WTC11 (cell line): ENCODE measurements at regions not wholly inside any gene's neighbourhood (a gene's known extent, or its start where the extent isn't known, plus 50 kb on each side); places are given as distances from the start of the nearest gene placed in this dataset.
A peak's percentile ranks its signal among the peaks of the same experiment; 100 is the strongest.

Experiments
- ATAC-seq: fragments of 200-7000 bp; cut with Tn5 transposase; 2 replicates; pipeline ENCODE4 v1.10.0; 2021; ENCODE audit warnings: mild to moderate bottlenecking, moderate library complexity
- CTCF ChIA-PET: fragments of 300-600 bp; sonication (Branson Sonifier 250); formaldehyde crosslinking; loops from one replicate; lab custom pipeline; 2021; ENCODE audit warnings: antibody characterized with exemption; lab: Charles Lee
- POLR2A ChIA-PET: fragments of 350-600 bp; sonication (Branson Sonifier 250); formaldehyde crosslinking; loops from one replicate; lab custom pipeline; 2021; ENCODE audit warnings: antibody characterized with exemption; lab: Charles Lee
- DNase-seq: peaks from one replicate; pipeline ENCODE4 v3.0.0; 2021; ENCODE audit warnings: low spot score
- H3K27ac Mint-ChIP-seq: 2 replicates; pipeline ENCODE4 v1.8.0; 2021; ENCODE audit warnings: mixed read lengths
- H3K27me3 Mint-ChIP-seq: 2 replicates; pipeline ENCODE4 v1.8.0; 2021; ENCODE audit warnings: low read depth, mild to moderate bottlenecking, moderate library complexity, mixed read lengths
- H3K36me3 Mint-ChIP-seq: 2 replicates; pipeline ENCODE4 v1.8.0; 2021; ENCODE audit warnings: mixed read lengths
- H3K4me1 Mint-ChIP-seq: 2 replicates; pipeline ENCODE4 v1.8.0; 2022; ENCODE audit warnings: mixed read lengths
- H3K4me3 Mint-ChIP-seq: 2 replicates; pipeline ENCODE4 v1.8.0; 2021; ENCODE audit warnings: mild to moderate bottlenecking, moderate library complexity, mixed read lengths
- H3K9me3 Mint-ChIP-seq: 2 replicates; pipeline ENCODE4 v1.8.0; 2021; ENCODE audit warnings: mixed read lengths
- ATF1 ChIP-seq: sonication (generic); formaldehyde crosslinking; IDR thresholded peaks from 2 replicates; pipeline ENCODE4 v1.8.1; 2023; ENCODE audit warnings: mild to moderate bottlenecking, moderate library complexity, missing genetic modification reagents
- CBFB ChIP-seq: sonication (generic); formaldehyde crosslinking; IDR thresholded peaks from 2 replicates; pipeline ENCODE4 v1.8.1; 2022; ENCODE audit warnings: mild to moderate bottlenecking, low read depth, missing genetic modification reagents
- CREM ChIP-seq: sonication (generic); formaldehyde crosslinking; IDR thresholded peaks from 2 replicates; pipeline ENCODE4 v1.8.1; 2022; ENCODE audit warnings: mild to moderate bottlenecking, missing genetic modification reagents, moderate library complexity
- ESRRA ChIP-seq: sonication (generic); formaldehyde crosslinking; IDR thresholded peaks from 2 replicates; pipeline ENCODE4 v1.8.1; 2022; ENCODE audit warnings: mild to moderate bottlenecking, missing genetic modification reagents, borderline replicate concordance
- JUN ChIP-seq: sonication (generic); formaldehyde crosslinking; IDR thresholded peaks from 2 replicates; pipeline ENCODE4 v1.8.0; 2023; ENCODE audit warnings: mild to moderate bottlenecking, missing genetic modification reagents
- MXD4 ChIP-seq: fragments of 250-450 bp; sonication (Bioruptor Pico); IDR thresholded peaks from 2 replicates; pipeline ENCODE4 v1.8.0; 2021; ENCODE audit warnings: mild to moderate bottlenecking, moderate library complexity, borderline replicate concordance
- NFE2L1 ChIP-seq: sonication (generic); formaldehyde crosslinking; IDR thresholded peaks from 2 replicates; pipeline ENCODE4 v1.8.1; 2023; ENCODE audit warnings: missing genetic modification reagents
- NR2C2 ChIP-seq: sonication (generic); formaldehyde crosslinking; IDR thresholded peaks from 2 replicates; pipeline ENCODE4 v1.8.0; 2022; ENCODE audit warnings: mild to moderate bottlenecking, missing genetic modification reagents
- TCF7 ChIP-seq: sonication (generic); formaldehyde crosslinking; IDR thresholded peaks from 2 replicates; pipeline ENCODE4 v1.8.0; 2022; ENCODE audit warnings: mild to moderate bottlenecking, low read depth, missing genetic modification reagents, moderate library complexity
- TEAD4 ChIP-seq: sonication (generic); formaldehyde crosslinking; IDR thresholded peaks from 2 replicates; pipeline ENCODE4 v1.8.0; 2022; ENCODE audit warnings: mild to moderate bottlenecking, missing genetic modification reagents
- ZNF219 ChIP-seq: sonication (generic); formaldehyde crosslinking; IDR thresholded peaks from 2 replicates; pipeline ENCODE4 v1.8.0; 2023; ENCODE audit warnings: missing genetic modification reagents, mild to moderate bottlenecking, borderline replicate concordance
- ZNF416 ChIP-seq: fragments of 250-450 bp; sonication (Bioruptor Pico); IDR thresholded peaks from 2 replicates; pipeline ENCODE4 v1.9.0; 2021; ENCODE audit warnings: mild to moderate bottlenecking, inconsistent platforms
- TF ChIP-seq, protein P1 (sequence below): sonication (generic); formaldehyde crosslinking; IDR thresholded peaks from 2 replicates; pipeline ENCODE4 v1.8.0; 2022; ENCODE audit warnings: mild to moderate bottlenecking, missing genetic modification reagents
- TF ChIP-seq, protein P2 (sequence below): sonication (generic); formaldehyde crosslinking; IDR thresholded peaks from 2 replicates; pipeline ENCODE4 v1.8.1; 2023; ENCODE audit warnings: mild to moderate bottlenecking, missing genetic modification reagents
- TF ChIP-seq, protein P3 (sequence below): fragments of 250-450 bp; sonication (Bioruptor Pico); IDR thresholded peaks from 2 replicates; pipeline ENCODE4 v1.9.0; 2021; ENCODE audit warnings: mild to moderate bottlenecking
- TF ChIP-seq, protein P4 (sequence below): sonication (generic); formaldehyde crosslinking; IDR thresholded peaks from 2 replicates; pipeline ENCODE4 v1.8.1; 2023; ENCODE audit warnings: mild to moderate bottlenecking, missing genetic modification reagents, borderline replicate concordance

DNA sequence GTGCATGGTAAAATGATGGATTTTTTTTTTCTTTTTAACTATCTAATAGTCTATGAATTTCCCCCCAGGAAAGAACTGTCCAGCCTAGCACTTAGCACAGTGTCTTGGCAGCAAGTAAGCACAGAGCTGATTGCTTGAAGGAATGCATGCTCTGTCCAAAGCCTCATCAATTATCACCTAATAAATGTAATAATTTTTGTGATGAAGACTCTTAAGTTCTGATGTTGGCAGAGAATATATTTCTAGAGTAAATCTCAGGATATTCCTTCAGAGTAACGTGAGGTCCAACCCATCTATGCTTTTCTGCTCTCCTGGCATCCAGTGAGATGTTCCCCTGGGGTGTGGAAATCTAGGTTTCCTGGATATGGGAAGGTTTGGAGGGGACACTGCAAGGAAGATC is 152.4 kb downstream of the TMX1 start:
- Mint-ChIP-seq H3K4me1 (peaks cover 14% of the 10 kb centered on the region), H3K36me3 (no peaks in the 10 kb centered on the region), H3K9me3 (no peaks in the 10 kb centered on the region), H3K27ac (no peak overlapping the region), H3K4me3 (no peak overlapping the region), H3K27me3 (no peaks in the 10 kb centered on the region)
- DNase-seq (no peak), ATAC-seq (no peak)
- ChIA-PET CTCF (interaction anchor here (1.3 kb wide), 1 partner anchor 109 kb away, joined by 4 read pairs; no protein-coding TSS in a partner anchor), POLR2A (no interaction called here)
- TF ChIP-seq NR2C2 = no peak
- no peak for TF ChIP-seq ATF1
- no peak for TF ChIP-seq CBFB (CRISPR knock-in tag)
- no peak for TF ChIP-seq TEAD4 (CRISPR knock-in tag)

DNA sequence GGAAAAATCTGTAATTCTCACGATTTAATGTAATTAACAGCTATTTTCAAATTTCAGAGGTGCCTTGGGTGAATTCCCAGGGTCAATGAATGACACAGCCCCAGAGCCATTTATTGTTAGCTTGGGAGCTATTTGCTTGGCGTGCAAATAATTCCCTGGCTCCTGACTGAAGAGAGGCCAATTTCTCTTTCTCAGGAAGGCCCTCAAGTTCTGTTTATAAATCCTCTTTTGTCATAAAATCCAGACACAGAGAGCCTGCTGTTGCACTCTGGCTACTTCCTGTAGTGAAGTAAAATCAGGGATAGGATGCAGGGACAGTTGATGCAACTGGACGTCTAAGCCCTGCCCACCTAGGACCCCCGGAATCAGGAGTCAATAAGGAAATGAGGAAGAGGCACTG is 154.3 kb downstream of the TMX1 start:
- H3K36me3 Mint-ChIP-seq = no peaks in the 10 kb centered on the region
- no peak for TF ChIP-seq ESRRA (CRISPR knock-in tag)
- no peak for TF ChIP-seq ZNF416
- TF ChIP-seq, protein P1, sequence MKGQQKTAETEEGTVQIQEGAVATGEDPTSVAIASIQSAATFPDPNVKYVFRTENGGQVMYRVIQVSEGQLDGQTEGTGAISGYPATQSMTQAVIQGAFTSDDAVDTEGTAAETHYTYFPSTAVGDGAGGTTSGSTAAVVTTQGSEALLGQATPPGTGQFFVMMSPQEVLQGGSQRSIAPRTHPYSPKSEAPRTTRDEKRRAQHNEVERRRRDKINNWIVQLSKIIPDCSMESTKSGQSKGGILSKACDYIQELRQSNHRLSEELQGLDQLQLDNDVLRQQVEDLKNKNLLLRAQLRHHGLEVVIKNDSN (CRISPR knock-in tag) = no peak
- TF ChIP-seq, protein P2, sequence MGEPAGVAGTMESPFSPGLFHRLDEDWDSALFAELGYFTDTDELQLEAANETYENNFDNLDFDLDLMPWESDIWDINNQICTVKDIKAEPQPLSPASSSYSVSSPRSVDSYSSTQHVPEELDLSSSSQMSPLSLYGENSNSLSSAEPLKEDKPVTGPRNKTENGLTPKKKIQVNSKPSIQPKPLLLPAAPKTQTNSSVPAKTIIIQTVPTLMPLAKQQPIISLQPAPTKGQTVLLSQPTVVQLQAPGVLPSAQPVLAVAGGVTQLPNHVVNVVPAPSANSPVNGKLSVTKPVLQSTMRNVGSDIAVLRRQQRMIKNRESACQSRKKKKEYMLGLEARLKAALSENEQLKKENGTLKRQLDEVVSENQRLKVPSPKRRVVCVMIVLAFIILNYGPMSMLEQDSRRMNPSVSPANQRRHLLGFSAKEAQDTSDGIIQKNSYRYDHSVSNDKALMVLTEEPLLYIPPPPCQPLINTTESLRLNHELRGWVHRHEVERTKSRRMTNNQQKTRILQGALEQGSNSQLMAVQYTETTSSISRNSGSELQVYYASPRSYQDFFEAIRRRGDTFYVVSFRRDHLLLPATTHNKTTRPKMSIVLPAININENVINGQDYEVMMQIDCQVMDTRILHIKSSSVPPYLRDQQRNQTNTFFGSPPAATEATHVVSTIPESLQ = no peak
- no peak for TF ChIP-seq TCF7 (CRISPR knock-in tag)
- no peak for TF ChIP-seq ZNF219 (CRISPR knock-in tag)
- TF ChIP-seq MXD4 (CRISPR knock-in tag) = no peak
- TF ChIP-seq JUN (CRISPR knock-in tag) = no peak
- TF ChIP-seq CREM (CRISPR knock-in tag) = no peak
- TF ChIP-seq, protein P3, sequence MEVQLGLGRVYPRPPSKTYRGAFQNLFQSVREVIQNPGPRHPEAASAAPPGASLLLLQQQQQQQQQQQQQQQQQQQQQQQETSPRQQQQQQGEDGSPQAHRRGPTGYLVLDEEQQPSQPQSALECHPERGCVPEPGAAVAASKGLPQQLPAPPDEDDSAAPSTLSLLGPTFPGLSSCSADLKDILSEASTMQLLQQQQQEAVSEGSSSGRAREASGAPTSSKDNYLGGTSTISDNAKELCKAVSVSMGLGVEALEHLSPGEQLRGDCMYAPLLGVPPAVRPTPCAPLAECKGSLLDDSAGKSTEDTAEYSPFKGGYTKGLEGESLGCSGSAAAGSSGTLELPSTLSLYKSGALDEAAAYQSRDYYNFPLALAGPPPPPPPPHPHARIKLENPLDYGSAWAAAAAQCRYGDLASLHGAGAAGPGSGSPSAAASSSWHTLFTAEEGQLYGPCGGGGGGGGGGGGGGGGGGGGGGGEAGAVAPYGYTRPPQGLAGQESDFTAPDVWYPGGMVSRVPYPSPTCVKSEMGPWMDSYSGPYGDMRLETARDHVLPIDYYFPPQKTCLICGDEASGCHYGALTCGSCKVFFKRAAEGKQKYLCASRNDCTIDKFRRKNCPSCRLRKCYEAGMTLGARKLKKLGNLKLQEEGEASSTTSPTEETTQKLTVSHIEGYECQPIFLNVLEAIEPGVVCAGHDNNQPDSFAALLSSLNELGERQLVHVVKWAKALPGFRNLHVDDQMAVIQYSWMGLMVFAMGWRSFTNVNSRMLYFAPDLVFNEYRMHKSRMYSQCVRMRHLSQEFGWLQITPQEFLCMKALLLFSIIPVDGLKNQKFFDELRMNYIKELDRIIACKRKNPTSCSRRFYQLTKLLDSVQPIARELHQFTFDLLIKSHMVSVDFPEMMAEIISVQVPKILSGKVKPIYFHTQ (CRISPR knock-in tag) = no peak
- no peak overlapping the region for H3K4me3 Mint-ChIP-seq
- H3K4me1 Mint-ChIP-seq = peaks cover 17% of the 10 kb centered on the region
- H3K9me3 Mint-ChIP-seq = no peaks in the 10 kb centered on the region
- ATAC-seq (no peak), DNase-seq (no peak)
- no peaks in the 10 kb centered on the region for H3K27me3 Mint-ChIP-seq
- ChIA-PET CTCF (no interaction called here), POLR2A (no interaction called here)
- H3K27ac Mint-ChIP-seq = no peak overlapping the region

DNA sequence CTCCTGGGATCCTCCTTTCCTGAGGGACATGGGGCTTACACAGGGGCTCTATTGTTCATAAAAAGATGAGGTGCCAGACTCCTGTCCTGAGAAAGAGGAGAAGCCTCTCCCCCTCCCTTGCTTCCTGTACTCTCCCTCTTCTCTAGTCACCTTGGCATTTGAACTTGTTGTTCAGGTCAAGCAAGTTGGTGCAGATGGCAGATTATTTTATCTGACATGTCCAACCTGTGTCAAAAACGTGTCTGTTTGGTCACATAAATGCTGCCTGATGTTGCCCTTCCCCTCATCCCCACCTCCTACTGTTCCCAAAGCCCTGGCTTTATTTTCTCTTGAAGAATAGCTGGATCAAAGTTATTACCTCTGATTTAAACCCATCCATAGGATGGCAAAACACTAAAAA is 154.8 kb downstream of the TMX1 start:
- H3K36me3 Mint-ChIP-seq = no peaks in the 10 kb centered on the region

More for the DNA sequence above, 154.8 kb downstream of the TMX1 start:
- no peaks in the 10 kb centered on the region for H3K9me3 Mint-ChIP-seq
- ATAC-seq (no peak), DNase-seq (no peak)
- peak overlapping the region; percentile 35; the same call in 1 of the 2 replicates for H3K27ac Mint-ChIP-seq
- H3K4me3 Mint-ChIP-seq = no peak overlapping the region
- TF ChIP-seq NFE2L1 (CRISPR knock-in tag) = no peak
- TF ChIP-seq, protein P4, sequence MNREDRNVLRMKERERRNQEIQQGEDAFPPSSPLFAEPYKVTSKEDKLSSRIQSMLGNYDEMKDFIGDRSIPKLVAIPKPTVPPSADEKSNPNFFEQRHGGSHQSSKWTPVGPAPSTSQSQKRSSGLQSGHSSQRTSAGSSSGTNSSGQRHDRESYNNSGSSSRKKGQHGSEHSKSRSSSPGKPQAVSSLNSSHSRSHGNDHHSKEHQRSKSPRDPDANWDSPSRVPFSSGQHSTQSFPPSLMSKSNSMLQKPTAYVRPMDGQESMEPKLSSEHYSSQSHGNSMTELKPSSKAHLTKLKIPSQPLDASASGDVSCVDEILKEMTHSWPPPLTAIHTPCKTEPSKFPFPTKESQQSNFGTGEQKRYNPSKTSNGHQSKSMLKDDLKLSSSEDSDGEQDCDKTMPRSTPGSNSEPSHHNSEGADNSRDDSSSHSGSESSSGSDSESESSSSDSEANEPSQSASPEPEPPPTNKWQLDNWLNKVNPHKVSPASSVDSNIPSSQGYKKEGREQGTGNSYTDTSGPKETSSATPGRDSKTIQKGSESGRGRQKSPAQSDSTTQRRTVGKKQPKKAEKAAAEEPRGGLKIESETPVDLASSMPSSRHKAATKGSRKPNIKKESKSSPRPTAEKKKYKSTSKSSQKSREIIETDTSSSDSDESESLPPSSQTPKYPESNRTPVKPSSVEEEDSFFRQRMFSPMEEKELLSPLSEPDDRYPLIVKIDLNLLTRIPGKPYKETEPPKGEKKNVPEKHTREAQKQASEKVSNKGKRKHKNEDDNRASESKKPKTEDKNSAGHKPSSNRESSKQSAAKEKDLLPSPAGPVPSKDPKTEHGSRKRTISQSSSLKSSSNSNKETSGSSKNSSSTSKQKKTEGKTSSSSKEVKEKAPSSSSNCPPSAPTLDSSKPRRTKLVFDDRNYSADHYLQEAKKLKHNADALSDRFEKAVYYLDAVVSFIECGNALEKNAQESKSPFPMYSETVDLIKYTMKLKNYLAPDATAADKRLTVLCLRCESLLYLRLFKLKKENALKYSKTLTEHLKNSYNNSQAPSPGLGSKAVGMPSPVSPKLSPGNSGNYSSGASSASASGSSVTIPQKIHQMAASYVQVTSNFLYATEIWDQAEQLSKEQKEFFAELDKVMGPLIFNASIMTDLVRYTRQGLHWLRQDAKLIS (CRISPR knock-in tag) = no peak
- TF ChIP-seq, protein P1 (CRISPR knock-in tag) = no peak
- H3K4me1 Mint-ChIP-seq = peaks cover 17% of the 10 kb centered on the region
- ChIA-PET POLR2A (interaction anchor here (0.5 kb wide), 1 partner anchor 116 kb away, joined by 4 read pairs; no protein-coding TSS in a partner anchor), CTCF (interaction anchor here (0.5 kb wide), 1 partner anchor 257 kb away, joined by 3 read pairs; the partner anchor contains the start of gene FRMD6)
- H3K27me3 Mint-ChIP-seq = no peaks in the 10 kb centered on the region
